CD4-positive, alpha-beta T cell (primary cell): ENCODE measurements at regions not wholly inside any gene's neighbourhood (a gene's known extent, or its start where the extent isn't known, plus 50 kb on each side); places are given as distances from the start of the nearest gene placed in this dataset.

ENCODE experiments used
- ATAC-seq: fragments of 200-7000 bp; cut with Tn5 transposase; one replicate; pipeline ENCODE4 v1.10.0; 2022; ENCODE audit warnings: mild to moderate bottlenecking; ENCODE audit not compliant: poor library complexity
- CTCF ChIA-PET: fragments of 350-600 bp; sonication (Branson Sonifier 250); formaldehyde crosslinking; loops from one replicate; lab custom pipeline; 2021; ENCODE audit warnings: antibody characterized with exemption, inconsistent platforms; lab: Charles Lee
- POLR2A ChIA-PET: fragments of 350-600 bp; sonication (Branson Sonifier 250); formaldehyde crosslinking; loops from one replicate; lab custom pipeline; 2021; ENCODE audit warnings: antibody characterized with exemption, inconsistent platforms; lab: Charles Lee
- DNase-seq, 14 experiments: peaks; one replicate each; pipeline ENCODE4 v3.0.0-alpha.2; 2013 to 2020; ENCODE audit warnings: mixed read lengths in 2 of 14
- H3K27ac ChIP-seq, 2 donors: one replicate each; pipeline versions ENCODE4 v1.5.1 to v1.7.0; 2013; ENCODE audit warnings: low read length in 2 of 2, low read depth in 1 of 2, mild to moderate bottlenecking in 1 of 2
- H3K27me3 ChIP-seq, 2 experiments: 1 replicate in 1 of 2; 2 replicates in 1 of 2; pipeline versions ENCODE4 v1.6.1 to v1.7.0; 2013; ENCODE audit warnings: low read length in 2 of 2, control low read depth in 1 of 2, mild to moderate bottlenecking in 1 of 2, moderate library complexity in 1 of 2; ENCODE audit not compliant: insufficient read depth in 2 of 2, control insufficient read depth in 1 of 2
- H3K36me3 ChIP-seq: one replicate; pipeline ENCODE4 v1.6.1; 2013; ENCODE audit warnings: low read length, control low read depth; ENCODE audit not compliant: insufficient read depth
- H3K4me1 ChIP-seq: one replicate; pipeline ENCODE4 v1.6.1; 2013; ENCODE audit warnings: low read length, control low read depth; ENCODE audit not compliant: insufficient read depth
- H3K4me3 ChIP-seq: one replicate; pipeline ENCODE4 v1.5.1; 2013; ENCODE audit warnings: mild to moderate bottlenecking, low read length, moderate library complexity
- H3K9me3 ChIP-seq, 2 experiments: 1 replicate in 1 of 2; 2 replicates in 1 of 2; pipeline versions ENCODE4 v1.6.1 to v1.7.0; 2013; ENCODE audit warnings: low read length in 2 of 2, mild to moderate bottlenecking in 2 of 2, control low read depth in 1 of 2, moderate library complexity in 1 of 2; ENCODE audit not compliant: control insufficient read depth in 1 of 2, insufficient read depth in 1 of 2
- H3K27ac Mint-ChIP-seq: one replicate; pipeline ENCODE4 v1.8.0; 2020; ENCODE audit warnings: mixed read lengths
- H3K27me3 Mint-ChIP-seq: one replicate; pipeline ENCODE4 v1.8.0; 2021; ENCODE audit warnings: mixed read lengths
- H3K36me3 Mint-ChIP-seq: one replicate; pipeline ENCODE4 v1.8.0; 2021; ENCODE audit warnings: low read depth, mixed read lengths
- H3K4me1 Mint-ChIP-seq: one replicate; pipeline ENCODE4 v1.8.0; 2021; ENCODE audit warnings: low read depth, mixed read lengths
- H3K4me3 Mint-ChIP-seq: one replicate; pipeline ENCODE4 v1.8.0; 2020; ENCODE audit warnings: mild to moderate bottlenecking, mixed read lengths
- H3K9me3 Mint-ChIP-seq: one replicate; pipeline ENCODE4 v1.8.0; 2020; ENCODE audit warnings: mixed read lengths
- intact Hi-C, 2 experiments: fragments of 100-400 bp; cut with DNase I in 1 of 2; cut with micrococcal nuclease in 1 of 2; formaldehyde crosslinking; loops; one replicate each; pipeline versions ENCODE4 v1.15.1 to v1.9.0; 2023 to 2025; cut with DNase I, micrococcal nuclease
- TF ChIP-seq, protein P1 (sequence below): fragments of 200-600 bp; IDR thresholded peaks from one replicate; pipeline ENCODE4 v1.8.0; 2022; ENCODE audit warnings: antibody characterized with exemption, mild to moderate bottlenecking

DNA sequence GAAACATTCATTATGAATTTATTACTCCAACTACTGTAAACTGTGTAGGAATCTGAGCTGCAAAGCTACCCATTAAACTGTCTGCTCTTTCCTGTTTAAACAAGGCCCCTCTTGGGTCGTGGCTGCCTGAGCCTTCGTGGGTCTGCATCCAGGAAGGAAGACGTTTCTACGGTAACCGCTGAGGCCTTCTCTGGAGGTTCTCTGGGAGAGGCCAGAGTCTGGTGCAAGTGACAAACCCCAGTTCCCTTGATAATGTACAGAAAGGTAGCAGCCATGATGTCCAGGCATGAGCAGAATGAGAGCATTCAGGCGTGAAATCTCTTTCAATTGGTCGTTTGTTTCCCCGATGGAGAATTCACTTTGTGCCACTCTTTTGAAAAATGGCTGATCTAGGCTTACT, 350.2 kb downstream of the PLPP3 start:
- CTCF ChIA-PET = no interaction called here
- Mint-ChIP-seq H3K27me3 (no peaks in the 10 kb centered on the region), H3K9me3 (peaks cover 5% of the 10 kb centered on the region), H3K4me3 (no peak overlapping the region), H3K4me1 (no peaks in the 10 kb centered on the region), H3K36me3 (no peaks in the 10 kb centered on the region), H3K27ac (no peak overlapping the region)
- POLR2A ChIA-PET = no interaction called here
- no peaks in the 10 kb centered on the region for H3K27me3 ChIP-seq
- DNase-seq (no peak), ATAC-seq (no peak)
- no peak overlapping the region for H3K27ac ChIP-seq
- peaks cover 0 to 4% of the 10 kb centered on the region in 2 experiments for H3K9me3 ChIP-seq
- no peak overlapping the region for H3K4me3 ChIP-seq
- no peaks in the 10 kb centered on the region for H3K36me3 ChIP-seq
- H3K4me1 ChIP-seq = no peaks in the 10 kb centered on the region
- TF ChIP-seq, protein P1, sequence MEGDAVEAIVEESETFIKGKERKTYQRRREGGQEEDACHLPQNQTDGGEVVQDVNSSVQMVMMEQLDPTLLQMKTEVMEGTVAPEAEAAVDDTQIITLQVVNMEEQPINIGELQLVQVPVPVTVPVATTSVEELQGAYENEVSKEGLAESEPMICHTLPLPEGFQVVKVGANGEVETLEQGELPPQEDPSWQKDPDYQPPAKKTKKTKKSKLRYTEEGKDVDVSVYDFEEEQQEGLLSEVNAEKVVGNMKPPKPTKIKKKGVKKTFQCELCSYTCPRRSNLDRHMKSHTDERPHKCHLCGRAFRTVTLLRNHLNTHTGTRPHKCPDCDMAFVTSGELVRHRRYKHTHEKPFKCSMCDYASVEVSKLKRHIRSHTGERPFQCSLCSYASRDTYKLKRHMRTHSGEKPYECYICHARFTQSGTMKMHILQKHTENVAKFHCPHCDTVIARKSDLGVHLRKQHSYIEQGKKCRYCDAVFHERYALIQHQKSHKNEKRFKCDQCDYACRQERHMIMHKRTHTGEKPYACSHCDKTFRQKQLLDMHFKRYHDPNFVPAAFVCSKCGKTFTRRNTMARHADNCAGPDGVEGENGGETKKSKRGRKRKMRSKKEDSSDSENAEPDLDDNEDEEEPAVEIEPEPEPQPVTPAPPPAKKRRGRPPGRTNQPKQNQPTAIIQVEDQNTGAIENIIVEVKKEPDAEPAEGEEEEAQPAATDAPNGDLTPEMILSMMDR = no peak
- intact Hi-C loops = no loop called here

DNA sequence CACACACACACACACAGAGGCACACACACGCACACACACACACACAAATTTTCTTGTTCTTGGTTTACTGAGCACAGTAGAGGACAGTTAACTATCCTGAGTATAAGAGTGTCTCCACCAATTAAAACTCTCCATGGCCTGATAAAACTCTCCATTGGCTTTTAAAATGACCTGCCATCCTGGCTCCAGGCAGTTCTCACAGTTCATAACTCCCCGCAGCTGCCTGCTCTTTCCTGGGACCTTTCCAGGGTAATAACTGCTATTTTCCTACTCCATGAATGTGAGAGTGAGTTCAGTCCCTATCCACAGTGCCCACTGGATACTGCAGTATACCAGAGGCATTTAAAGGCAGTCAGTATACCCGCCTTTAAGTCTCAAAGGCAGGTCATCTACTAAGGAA, 351.5 kb downstream of the PLPP3 start:
- H3K27me3 Mint-ChIP-seq = no peaks in the 10 kb centered on the region
- Histone ChIP-seq H3K4me1 (no peaks in the 10 kb centered on the region), H3K4me3 (no peak overlapping the region), H3K27me3 (no peaks in the 10 kb centered on the region), H3K27ac (no peak overlapping the region), H3K36me3 (no peaks in the 10 kb centered on the region), H3K9me3 (peaks cover 0 to 4% of the 10 kb centered on the region in 2 experiments)
- intact Hi-C loops = no loop called here
- H3K27ac Mint-ChIP-seq = no peak overlapping the region
- ChIA-PET POLR2A (no interaction called here), CTCF (no interaction called here)
- no peak for DNase-seq
- H3K36me3 Mint-ChIP-seq = no peaks in the 10 kb centered on the region
- H3K4me1 Mint-ChIP-seq = no peaks in the 10 kb centered on the region
- peaks cover 6% of the 10 kb centered on the region for H3K9me3 Mint-ChIP-seq
- TF ChIP-seq, protein P1 = no peak
- no peak for ATAC-seq
- no peak overlapping the region for H3K4me3 Mint-ChIP-seq

DNA sequence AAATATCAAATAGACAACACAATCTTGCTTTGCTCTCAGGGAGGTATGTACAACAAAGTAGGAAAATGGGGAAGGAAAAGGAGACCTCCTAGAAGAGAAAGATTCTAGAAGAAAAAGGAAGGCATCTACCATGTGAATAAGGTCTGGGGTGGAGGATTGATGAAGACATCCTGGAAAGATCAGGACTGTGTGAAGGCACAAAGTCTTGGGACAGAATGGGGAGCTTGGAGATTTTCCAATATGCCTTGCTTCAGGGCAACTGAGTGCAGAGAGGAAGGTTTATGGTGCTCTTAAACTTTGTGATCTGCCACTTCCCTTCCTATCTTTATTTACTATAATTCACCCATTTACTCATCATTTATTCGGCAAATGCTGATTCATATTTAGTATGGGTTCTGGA, 352.0 kb downstream of the PLPP3 start:
- H3K27ac Mint-ChIP-seq = no peak overlapping the region
- peaks cover 0 to 4% of the 10 kb centered on the region in 2 experiments for H3K9me3 ChIP-seq
- no peaks in the 10 kb centered on the region for H3K36me3 ChIP-seq
- H3K9me3 Mint-ChIP-seq = peaks cover 6% of the 10 kb centered on the region
- H3K27me3 Mint-ChIP-seq = no peaks in the 10 kb centered on the region
- no peaks in the 10 kb centered on the region for H3K27me3 ChIP-seq
- TF ChIP-seq, protein P1 = no peak
- H3K4me3 ChIP-seq = no peak overlapping the region
- POLR2A ChIA-PET = no interaction called here
- H3K36me3 Mint-ChIP-seq = no peaks in the 10 kb centered on the region
- no peaks in the 10 kb centered on the region for H3K4me1 Mint-ChIP-seq
- H3K27ac ChIP-seq = no peak overlapping the region
- ATAC-seq (no peak), DNase-seq (no peak)
- H3K4me3 Mint-ChIP-seq = no peak overlapping the region
- intact Hi-C loops = no loop called here
- H3K4me1 ChIP-seq = no peaks in the 10 kb centered on the region
- CTCF ChIA-PET = no interaction called here
